Frontal cortex (tissue), 3 donors: ENCODE measurements at regions not wholly inside any gene's neighbourhood (a gene's known extent, or its start where the extent isn't known, plus 50 kb on each side); places are given as distances from the start of the nearest gene placed in this dataset.

Experiments
- DNase-seq, 2 donors: peaks; one replicate each; pipeline ENCODE4 v3.0.0; 2012; ENCODE audit warnings: low spot score in 2 of 2
- FAIRE-seq: peaks from 2 replicates; lab custom pipeline; 2012; peaks lifted over from hg19 to GRCh38; lab: Jason Lieb, UNC
- donor health status: control.
- donor health status: control.
- donor health status: control.

GRCh38 chr13:85068231-85068630, 731.0 kb downstream of the SLITRK6 start:
- DNase-seq (no peak), FAIRE-seq (no peak)

GRCh38 chr13:85040215-85040614, 759.0 kb downstream of the SLITRK6 start:
- no peak for DNase-seq
- FAIRE-seq = no peak

DNA sequence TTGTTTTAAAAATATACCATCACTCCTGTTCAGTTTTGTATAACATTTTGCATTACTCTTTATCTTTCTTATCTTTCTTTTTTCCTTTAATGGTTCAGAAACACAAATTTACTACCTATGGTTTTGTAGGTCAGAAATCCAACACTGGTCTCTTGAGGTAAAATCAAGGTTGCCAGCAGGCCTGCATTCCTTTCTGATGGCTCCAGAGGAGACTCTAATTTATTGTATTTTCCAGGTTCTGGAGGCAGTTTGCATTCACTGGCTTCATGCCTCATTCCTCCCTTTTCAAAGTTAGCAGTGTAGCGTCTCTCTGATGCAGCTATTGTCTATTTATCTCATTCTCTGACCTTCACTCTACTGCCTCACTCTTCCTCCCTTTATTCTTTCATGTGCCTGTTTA, 767.4 kb downstream of the SLITRK6 start:
- FAIRE-seq (no peak), DNase-seq (no peak)

GRCh38 chr13:85028035-85028434, 771.2 kb downstream of the SLITRK6 start:
- DNase-seq = no peak
- FAIRE-seq = no peak

DNA sequence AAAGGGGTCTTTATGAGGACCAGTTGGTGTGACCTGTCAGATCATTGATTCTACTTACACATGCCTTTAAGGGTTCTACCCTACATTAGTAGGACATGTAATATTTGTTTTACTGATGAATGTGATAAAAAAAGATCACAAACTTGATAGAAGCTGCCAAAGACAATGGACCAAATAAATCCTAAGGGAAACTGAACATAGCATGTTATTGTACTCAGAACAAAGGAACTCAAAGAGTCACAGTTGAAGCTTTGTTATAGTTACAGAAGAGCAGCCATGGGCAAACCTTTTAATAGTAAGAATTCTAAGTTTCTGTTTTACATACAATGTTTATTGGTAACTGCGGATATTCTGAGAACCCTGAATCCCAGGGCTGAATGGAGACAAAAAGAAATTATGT, 780.1 kb downstream of the SLITRK6 start:
- FAIRE-seq = peak; percentile 85

GRCh38 chr13:85013006-85013405, 786.2 kb downstream of the SLITRK6 start:
- FAIRE-seq = no peak
- DNase-seq = no peak

More for the DNA sequence above, 780.1 kb downstream of the SLITRK6 start:
- DNase-seq = no peak

DNA sequence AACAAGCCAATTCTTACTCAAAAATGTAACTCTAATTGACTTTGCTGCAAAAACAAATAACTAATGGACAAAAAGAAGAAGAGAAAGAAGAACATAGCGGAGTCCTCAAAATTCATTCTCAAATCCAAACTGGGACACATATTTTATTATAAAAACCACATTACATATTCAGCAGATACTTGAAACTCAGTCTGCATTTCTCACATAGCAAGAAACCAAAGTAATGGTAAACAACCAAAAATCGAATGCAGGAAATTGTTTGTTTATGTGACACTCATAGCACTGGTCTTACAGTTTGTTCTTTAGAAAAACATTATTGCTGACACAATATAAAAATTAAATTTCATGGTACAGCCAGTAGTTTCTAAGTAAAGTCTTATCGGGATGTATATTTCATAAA, 789.8 kb downstream of the SLITRK6 start:
- FAIRE-seq (no peak), DNase-seq (no peak)

GRCh38 chr13:84999252-84999651, 800.0 kb downstream of the SLITRK6 start:
- FAIRE-seq (no peak), DNase-seq (no peak)

- FAIRE-seq (no peak), DNase-seq (no peak)
Measured at GRCh38 chr13:84998681-84999080, 800.5 kb downstream of the SLITRK6 start.

DNA sequence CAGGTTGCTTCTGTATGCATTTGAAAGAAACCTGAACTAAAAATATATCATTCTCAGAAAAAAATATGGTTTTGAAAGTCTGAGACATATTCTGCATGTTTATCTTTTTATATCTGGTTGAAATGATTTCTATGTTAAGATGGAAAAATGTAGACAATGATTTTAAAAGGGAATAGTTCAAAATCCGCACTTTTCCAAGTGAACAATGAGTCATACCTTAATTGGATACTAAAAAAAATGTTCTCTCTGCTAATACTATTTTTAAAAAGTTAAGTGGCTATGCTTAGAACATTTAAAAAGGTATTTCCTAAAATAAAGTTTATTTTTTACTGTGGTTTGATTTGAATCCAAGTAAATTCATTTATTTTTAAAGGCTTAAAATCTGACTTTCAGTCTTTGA, 801.4 kb downstream of the SLITRK6 start:
- no peak for DNase-seq
- FAIRE-seq = no peak

DNA sequence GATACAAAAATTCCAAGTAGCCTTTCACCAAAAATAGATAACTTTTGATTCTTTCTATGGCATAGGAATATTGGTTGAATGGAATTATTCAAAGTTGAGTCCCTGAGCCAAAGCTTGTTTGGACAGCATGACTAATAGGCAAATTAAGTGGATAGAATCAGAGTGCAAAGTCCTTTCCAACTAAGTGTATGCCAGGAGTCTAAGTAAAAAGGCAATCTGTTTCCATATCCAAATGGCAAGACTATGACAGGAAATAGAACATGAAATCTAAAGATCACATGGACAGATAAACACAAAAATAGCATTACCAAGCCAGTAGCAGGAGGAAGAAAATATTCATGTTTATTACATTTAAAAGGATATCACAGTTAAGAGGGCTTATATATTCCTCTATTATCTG, 804.6 kb downstream of the SLITRK6 start:
- DNase-seq (no peak), FAIRE-seq (no peak)

DNA sequence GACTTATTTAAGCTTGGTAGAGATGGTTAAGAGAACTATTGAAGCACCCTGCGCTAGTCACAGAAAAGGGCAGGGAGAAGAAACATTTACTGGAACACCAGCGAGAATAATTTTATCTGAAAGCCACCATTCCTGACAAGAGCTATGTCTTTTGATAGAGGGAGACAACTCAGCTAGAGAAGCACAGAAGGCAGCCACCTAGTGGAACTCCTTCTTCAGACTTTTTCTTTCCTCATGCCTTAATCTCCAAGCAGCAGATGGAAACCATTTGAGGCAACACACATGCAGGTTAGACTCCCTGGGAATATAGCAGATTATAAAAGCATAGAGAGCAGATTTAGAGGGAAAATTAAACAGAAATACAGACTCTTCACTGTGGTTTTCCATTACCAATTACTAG, 813.4 kb downstream of the SLITRK6 start:
- FAIRE-seq (no peak), DNase-seq (no peak)

GRCh38 chr13:84983321-84983720, 815.9 kb downstream of the SLITRK6 start:
- DNase-seq (no peak), FAIRE-seq (no peak)

DNA sequence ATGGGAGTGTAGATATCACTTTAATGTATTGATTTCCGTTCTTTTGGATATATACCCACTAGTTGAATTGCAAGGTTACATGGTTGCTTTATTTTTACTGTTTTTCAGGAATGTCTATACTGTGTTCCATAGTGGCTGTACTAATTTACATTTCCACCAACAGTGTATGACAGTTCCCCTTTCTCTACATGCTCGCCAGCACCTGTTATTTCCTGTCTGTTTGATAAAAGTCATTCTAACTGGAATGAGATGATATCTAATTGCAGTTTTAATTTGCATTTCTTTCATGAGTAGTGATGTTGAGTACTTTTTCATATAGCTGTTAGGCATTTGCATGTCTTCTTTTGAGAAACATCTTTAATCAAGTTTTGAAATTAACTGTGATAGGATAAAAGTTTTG, 818.6 kb downstream of the SLITRK6 start:
- DNase-seq = no peak
- no peak for FAIRE-seq

DNA sequence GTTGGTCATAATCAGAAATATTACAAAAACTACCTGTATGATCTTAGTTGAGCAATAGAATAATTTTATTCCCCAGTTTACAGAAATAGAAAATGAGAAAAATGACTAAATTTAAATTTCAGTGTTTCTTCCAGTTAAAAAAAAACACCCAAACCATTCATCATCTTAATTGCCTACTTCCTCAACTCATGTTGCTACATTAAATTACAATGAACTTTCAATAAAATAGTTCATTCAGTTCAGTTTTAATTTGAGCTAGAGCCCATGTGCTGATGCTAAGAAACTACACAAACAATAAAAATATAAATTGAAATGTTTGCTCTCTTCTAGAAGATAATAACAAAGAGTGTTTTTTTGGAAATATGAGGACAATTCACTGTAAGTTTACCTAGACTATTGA, 820.4 kb downstream of the SLITRK6 start:
- DNase-seq = no peak
- no peak for FAIRE-seq

DNA sequence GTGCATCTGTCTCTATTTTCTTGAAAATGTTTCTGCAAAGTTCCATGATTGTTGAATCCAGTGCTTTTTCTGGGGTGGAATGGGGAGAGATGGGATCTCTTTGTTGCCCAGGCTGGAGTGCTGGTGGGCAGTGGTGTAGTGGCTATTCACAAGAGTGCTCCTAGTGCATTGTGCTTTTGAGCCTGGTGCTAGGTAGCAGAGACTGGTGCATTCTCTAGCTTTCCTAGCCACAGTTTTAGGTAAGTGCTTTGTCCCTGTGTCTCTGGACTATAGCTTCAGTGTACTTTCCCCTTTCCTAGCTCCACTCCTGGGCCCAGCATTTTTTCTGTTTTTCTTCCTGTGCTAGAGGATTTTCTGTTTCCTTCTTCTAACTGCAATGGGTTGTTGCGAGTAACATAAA, 825.6 kb downstream of the SLITRK6 start:
- DNase-seq (no peak), FAIRE-seq (no peak)

- FAIRE-seq (no peak), DNase-seq (no peak)
Measured at GRCh38 chr13:84972907-84973306, 826.3 kb downstream of the SLITRK6 start.

- DNase-seq (no peak), FAIRE-seq (no peak)
Measured at GRCh38 chr13:84962849-84963248, 836.4 kb downstream of the SLITRK6 start.

DNA sequence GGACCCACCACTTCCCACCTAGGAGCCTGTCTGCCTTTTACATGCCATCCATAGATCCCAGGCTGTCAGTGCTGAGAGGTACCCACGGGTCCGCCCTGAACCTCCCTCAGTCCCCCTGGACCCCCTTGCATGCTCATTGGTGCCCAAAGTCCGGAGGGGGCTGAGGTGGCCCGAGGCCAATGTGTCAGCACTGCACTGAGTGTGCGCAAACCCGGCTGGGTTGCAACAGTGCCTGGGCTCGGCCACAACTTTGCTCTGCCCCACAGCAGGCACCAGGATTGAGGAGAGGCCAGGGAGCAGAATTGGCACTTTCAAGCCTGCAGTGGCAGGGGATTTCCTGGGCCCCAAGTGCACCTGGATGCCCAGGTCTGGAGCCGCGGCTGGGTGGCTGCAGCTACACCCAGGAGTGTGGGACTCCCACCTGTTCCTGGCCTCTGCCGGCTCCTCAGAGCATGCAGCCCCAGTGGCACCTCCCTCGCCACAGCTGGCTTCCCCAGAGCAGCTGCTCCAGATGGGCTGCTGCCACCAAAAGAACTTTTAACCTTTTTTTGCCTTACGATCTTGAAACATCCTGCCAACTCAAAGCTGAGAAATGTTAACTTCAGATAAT, 837.0 kb downstream of the SLITRK6 start:
- no peak for DNase-seq
- FAIRE-seq = no peak

- DNase-seq (no peak), FAIRE-seq (no peak)
Measured at GRCh38 chr13:84961023-84961422, 838.2 kb downstream of the SLITRK6 start.

DNA sequence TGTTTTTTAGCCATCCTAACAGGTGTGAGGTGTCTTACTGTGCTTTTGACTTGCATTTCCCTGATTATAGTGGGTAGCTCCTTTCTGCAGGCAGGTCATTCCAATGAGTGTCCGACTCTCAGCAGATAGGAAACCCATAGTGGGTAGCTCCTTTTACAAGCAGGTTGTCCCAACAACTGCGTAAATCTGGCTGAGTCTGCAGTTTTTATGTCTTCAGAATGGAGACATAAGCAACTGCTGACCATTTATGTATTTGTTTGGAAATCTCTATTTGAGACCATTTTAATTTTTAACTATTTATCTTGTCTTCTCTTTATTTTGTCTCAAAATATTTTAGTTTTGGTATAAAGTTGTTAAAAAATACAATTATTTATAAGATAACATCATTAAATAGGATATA, 839.4 kb downstream of the SLITRK6 start:
- no peak for FAIRE-seq
- no peak for DNase-seq

GRCh38 chr13:84954636-84955035, 844.6 kb downstream of the SLITRK6 start:
- DNase-seq = no peak
- no peak for FAIRE-seq

DNA sequence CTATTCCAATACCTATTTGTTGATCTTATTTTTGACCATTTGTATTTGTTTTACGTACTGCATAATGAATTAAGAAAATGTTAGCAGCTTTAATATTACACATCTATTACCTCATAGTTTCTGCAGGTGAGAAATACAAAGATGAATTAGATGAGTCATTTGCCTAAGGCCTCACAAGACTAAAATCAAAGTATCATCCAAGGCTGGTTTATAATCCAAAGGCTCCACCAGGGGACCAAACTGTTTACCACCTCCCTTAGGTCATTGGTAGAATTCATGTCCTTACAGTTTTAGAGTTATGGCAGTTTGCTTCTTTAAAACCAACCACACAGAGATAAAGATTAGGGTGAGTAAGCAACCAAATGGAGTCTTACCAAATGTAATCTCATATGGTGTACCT, 848.1 kb downstream of the SLITRK6 start:
- DNase-seq (no peak), FAIRE-seq (no peak)
